Activated T-cell treated with anti-CD3 and anti-CD28 coated beads, Interleukin-2, amount 50 U/mL, for 4 hours (primary cell): ENCODE measurements at regions not wholly inside any gene's neighbourhood (a gene's known extent, or its start where the extent isn't known, plus 50 kb on each side); places are given as distances from the start of the nearest gene placed in this dataset.
A peak's percentile ranks its signal among the peaks of the same experiment; 100 is the strongest.
"Not testable (repeated sequence)": the region's sequence is repeated elsewhere in the genome, so short reads cannot be mapped to it uniquely, and the experiment has no call there.

ENCODE experiments used
- ATAC-seq, 2 donors: fragments of 200-7000 bp; cut with Tn5 transposase; one replicate each; pipeline ENCODE4 v1.10.0; 2021
- DNase-seq: peaks from one replicate; pipeline ENCODE4 v3.0.0-alpha.2; 2020
- H3K27me3 Mint-ChIP-seq: one replicate; pipeline ENCODE4 v1.8.0; 2021; ENCODE audit warnings: low read depth, mixed read lengths
- H3K36me3 Mint-ChIP-seq: one replicate; pipeline ENCODE4 v1.8.0; 2022; ENCODE audit warnings: mixed read lengths; ENCODE audit not compliant: insufficient read depth
- H3K4me1 Mint-ChIP-seq: one replicate; pipeline ENCODE4 v1.8.0; 2021; ENCODE audit warnings: low read depth, mixed read lengths
- H3K4me3 Mint-ChIP-seq: one replicate; pipeline ENCODE4 v1.8.0; 2021; ENCODE audit warnings: mild to moderate bottlenecking, moderate library complexity, mixed read lengths
- H3K9me3 Mint-ChIP-seq: one replicate; pipeline ENCODE4 v1.8.0; 2021; ENCODE audit warnings: mixed read lengths

- ATAC-seq (no peak), DNase-seq (no peak)
- no peak overlapping the region for H3K4me3 Mint-ChIP-seq
- no peaks in the 10 kb centered on the region for H3K36me3 Mint-ChIP-seq
- no peaks in the 10 kb centered on the region for H3K27me3 Mint-ChIP-seq
- H3K4me1 Mint-ChIP-seq, result peaks cover 14% of the 10 kb centered on the region
- no peaks in the 10 kb centered on the region for H3K9me3 Mint-ChIP-seq
Measured at GRCh38 chr2:160603771-160604510, 110.3 kb upstream of the RBMS1 start.

GRCh38 chr2:160606341-160606740 lies 112.7 kb upstream of the RBMS1 start:
- H3K4me3 Mint-ChIP-seq, result no peak overlapping the region
- H3K4me1 Mint-ChIP-seq, result peaks cover 33% of the 10 kb centered on the region
- H3K9me3 Mint-ChIP-seq, result no peaks in the 10 kb centered on the region
- no peaks in the 10 kb centered on the region for H3K36me3 Mint-ChIP-seq
- no peaks in the 10 kb centered on the region for H3K27me3 Mint-ChIP-seq
- DNase-seq (no peak), ATAC-seq (no peak)

- Mint-ChIP-seq H3K4me1 (peaks cover 38% of the 10 kb centered on the region), H3K36me3 (no peaks in the 10 kb centered on the region), H3K4me3 (no peak overlapping the region), H3K27me3 (peaks cover 2% of the 10 kb centered on the region), H3K9me3 (no peaks in the 10 kb centered on the region)
- DNase-seq (no peak), ATAC-seq (no peak)
Measured at GRCh38 chr2:160608599-160608998, 115.0 kb upstream of the RBMS1 start.

GRCh38 chr2:160609346-160609745 lies 115.7 kb upstream of the RBMS1 start:
- Mint-ChIP-seq H3K9me3 (peaks cover 3% of the 10 kb centered on the region), H3K27me3 (peaks cover 4% of the 10 kb centered on the region)
- no peak for ATAC-seq

DNA sequence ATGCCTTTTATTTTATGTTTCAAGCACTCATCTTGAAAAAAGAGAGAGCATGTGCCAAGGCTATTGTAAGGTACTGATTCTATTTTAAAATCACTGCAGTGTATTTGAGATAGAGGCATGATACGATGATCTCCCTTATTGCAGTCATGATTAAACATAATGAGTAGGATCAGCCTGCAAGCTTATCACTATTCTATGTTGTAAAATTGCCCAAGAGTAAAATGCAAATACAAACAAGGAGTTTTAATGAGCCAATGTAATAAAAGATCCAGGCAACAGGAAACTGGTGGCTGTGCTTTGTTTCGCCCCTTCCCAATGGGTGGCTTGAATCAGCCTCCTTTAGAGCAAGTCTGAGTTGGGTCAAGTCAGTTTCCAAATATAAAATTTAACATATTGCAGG lies 116.4 kb upstream of the RBMS1 start:
- no peak for ATAC-seq
- Mint-ChIP-seq H3K4me1 (peaks cover 38% of the 10 kb centered on the region), H3K4me3 (no peak overlapping the region), H3K36me3 (no peaks in the 10 kb centered on the region), H3K9me3 (peaks cover 8% of the 10 kb centered on the region), H3K27me3 (peaks cover 4% of the 10 kb centered on the region)
- no peak for DNase-seq

More at GRCh38 chr2:160609346-160609745, 115.7 kb upstream of the RBMS1 start:
- DNase-seq, result no peak
- H3K36me3 Mint-ChIP-seq, result no peaks in the 10 kb centered on the region
- no peak overlapping the region for H3K4me3 Mint-ChIP-seq
- H3K4me1 Mint-ChIP-seq, result peaks cover 38% of the 10 kb centered on the region

- Mint-ChIP-seq H3K9me3 (peaks cover 25% of the 10 kb centered on the region), H3K27me3 (peaks cover 4% of the 10 kb centered on the region), H3K4me1 (peaks cover 38% of the 10 kb centered on the region), H3K36me3 (no peaks in the 10 kb centered on the region), H3K4me3 (no peak overlapping the region)
- ATAC-seq, result no peak
- DNase-seq, result no peak
Measured at GRCh38 chr2:160612266-160612856, 118.8 kb upstream of the RBMS1 start.

DNA sequence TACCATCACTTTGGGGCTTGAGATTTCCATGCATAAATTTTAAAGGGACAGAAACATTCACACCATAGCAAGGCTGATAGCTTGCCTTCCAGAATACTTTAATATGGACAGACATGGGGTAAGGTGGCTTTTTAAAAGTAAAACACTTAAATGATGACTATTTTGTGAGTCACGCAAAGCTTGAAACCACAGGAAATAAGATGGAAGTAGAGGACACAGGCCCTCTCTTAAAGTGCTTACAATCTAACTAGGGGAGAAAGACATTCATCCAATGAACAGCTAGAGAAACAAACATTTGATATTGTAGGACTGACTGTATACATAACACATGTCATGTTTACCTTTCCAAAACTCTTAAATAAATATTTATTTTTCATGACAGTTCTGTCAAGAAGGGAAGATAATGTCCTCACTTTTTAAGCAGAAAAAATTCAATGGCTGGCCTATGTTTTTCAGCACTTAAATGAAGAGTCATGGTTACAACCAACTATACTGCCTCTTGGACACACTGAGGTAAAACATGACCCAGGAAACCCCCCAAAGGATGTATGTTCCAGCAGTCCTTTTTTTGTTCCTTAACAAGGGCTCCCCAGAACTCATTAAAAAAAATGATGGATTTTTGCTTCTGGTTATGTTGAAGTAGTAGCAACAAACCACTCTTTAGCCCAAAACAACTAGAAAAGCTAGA lies 120.0 kb upstream of the RBMS1 start:
- no peaks in the 10 kb centered on the region for H3K36me3 Mint-ChIP-seq
- DNase-seq (no peak), ATAC-seq (peak in 1 of 2 donors; percentile 71)
- peaks cover 27% of the 10 kb centered on the region for H3K4me1 Mint-ChIP-seq
- peaks cover 25% of the 10 kb centered on the region for H3K9me3 Mint-ChIP-seq
- H3K27me3 Mint-ChIP-seq, result peaks cover 4% of the 10 kb centered on the region
- no peak overlapping the region for H3K4me3 Mint-ChIP-seq

DNA sequence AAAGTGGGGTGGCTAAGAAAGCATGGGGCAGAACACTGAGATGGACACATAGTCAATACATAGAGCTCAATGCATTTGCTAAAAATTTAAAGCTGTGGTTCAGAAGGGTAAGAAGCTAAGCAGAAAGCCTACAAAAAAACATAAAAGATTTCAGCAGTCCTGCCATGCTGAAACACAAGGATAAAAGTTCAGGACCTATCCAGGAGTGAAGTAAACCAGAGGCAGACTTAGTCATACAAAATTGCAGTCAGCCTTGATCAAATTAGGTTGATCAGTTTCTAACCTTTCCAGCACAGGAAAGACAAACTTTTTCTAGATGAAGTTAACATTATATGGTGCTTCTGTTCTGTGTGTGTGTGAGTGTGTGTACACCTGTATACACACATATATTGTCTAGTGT lies 120.8 kb upstream of the RBMS1 start:
- no peak for DNase-seq
- ATAC-seq, result no peak
- Mint-ChIP-seq H3K9me3 (peaks cover 25% of the 10 kb centered on the region), H3K4me1 (peaks cover 19% of the 10 kb centered on the region), H3K36me3 (no peaks in the 10 kb centered on the region), H3K4me3 (no peak overlapping the region), H3K27me3 (peaks cover 4% of the 10 kb centered on the region)

DNA sequence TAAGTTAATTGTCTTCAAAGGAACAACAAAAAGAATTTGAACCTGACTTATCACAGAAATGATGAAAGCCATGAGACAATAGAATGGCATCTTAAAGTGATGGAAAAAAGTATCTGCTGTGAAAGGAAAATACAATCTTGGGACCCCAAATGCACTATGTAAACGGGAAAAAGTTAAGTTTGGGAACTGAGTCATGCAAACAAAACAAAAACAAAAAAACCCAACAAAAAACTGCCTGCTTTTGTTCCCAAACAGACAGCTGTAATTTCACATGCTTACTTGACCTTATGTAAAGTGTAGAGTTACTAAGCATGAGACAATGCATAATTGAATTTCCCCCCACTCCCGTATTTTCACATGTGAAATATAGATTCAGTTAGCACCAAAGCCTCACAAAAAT lies 122.1 kb upstream of the RBMS1 start:
- Mint-ChIP-seq H3K9me3 (peaks cover 25% of the 10 kb centered on the region), H3K4me3 (no peak overlapping the region), H3K36me3 (no peaks in the 10 kb centered on the region), H3K4me1 (peaks cover 10% of the 10 kb centered on the region), H3K27me3 (peaks cover 4% of the 10 kb centered on the region)
- DNase-seq, result no peak
- ATAC-seq, result no peak

DNA sequence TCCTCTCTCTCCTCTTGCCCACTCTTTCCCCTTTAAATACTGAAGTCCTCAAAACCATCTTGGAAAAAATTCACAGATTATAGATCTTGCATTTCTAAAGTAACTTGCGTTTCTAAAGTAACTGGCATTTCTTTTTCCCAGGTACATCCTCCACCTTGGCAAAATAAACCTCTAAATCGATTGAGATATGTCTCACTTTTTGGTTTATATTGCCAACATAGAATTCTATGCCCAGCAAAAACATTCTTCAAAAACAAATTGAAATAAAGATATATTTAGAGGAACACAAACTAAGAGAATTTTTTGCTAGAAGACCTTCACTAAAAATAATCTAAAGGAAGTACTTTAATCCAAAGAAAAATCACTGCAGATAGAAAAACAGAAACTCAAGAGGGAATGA lies 122.5 kb upstream of the RBMS1 start:
- no peak for DNase-seq
- Mint-ChIP-seq H3K4me1 (peaks cover 7% of the 10 kb centered on the region), H3K36me3 (no peaks in the 10 kb centered on the region), H3K27me3 (peaks cover 4% of the 10 kb centered on the region), H3K9me3 (peaks cover 25% of the 10 kb centered on the region), H3K4me3 (no peak overlapping the region)
- no peak for ATAC-seq

DNA sequence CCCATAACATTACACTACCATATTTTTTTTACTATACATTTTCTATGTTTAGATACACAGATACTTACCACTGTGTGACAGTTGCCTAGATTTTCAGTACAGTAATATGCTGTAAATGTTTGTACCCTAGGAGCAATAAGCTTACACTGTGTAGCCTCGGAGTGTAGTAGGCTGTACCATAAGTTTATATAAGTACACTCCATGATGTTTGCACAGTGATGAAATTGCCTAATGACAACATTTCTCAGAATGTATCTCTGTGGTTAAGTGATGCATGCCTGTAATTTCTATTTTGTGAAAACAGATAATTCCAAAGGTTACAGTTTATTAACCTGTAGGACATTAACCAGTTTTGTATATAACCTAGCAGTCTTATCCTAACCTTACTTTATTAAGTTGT lies 128.1 kb upstream of the RBMS1 start:
- no peaks in the 10 kb centered on the region for H3K4me1 Mint-ChIP-seq

GRCh38 chr2:160628020-160628637 lies 134.5 kb upstream of the RBMS1 start:
- not testable (repeated sequence) for H3K4me3 Mint-ChIP-seq, H3K9me3 Mint-ChIP-seq, H3K27me3 Mint-ChIP-seq, ATAC-seq, H3K36me3 Mint-ChIP-seq, H3K4me1 Mint-ChIP-seq, DNase-seq

More for the DNA sequence above, 128.1 kb upstream of the RBMS1 start:
- no peaks in the 10 kb centered on the region for H3K27me3 Mint-ChIP-seq
- DNase-seq (no peak), ATAC-seq (no peak)
- peaks cover 3% of the 10 kb centered on the region for H3K9me3 Mint-ChIP-seq
- H3K36me3 Mint-ChIP-seq, result no peaks in the 10 kb centered on the region
- no peak overlapping the region for H3K4me3 Mint-ChIP-seq

DNA sequence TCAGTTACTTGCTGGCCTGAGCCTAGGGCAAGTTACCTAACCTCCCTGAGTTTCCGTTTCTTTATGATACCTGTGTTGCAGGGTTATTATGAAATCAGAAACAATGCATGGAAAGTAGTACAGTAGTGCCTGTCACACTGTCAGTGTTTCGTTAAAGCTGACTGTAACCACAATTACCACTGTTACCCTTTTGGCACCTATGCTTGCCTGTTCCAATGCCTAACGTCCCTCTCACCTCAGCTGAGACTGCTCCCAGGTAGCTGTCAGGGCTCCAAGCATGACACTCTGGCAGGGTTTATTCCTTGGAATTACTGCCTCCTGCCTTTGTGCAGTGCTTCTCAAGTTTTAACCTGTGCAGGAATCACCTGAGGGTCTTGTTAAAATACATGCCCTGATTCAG lies 135.2 kb upstream of the RBMS1 start:
- H3K4me3 Mint-ChIP-seq, result no peak overlapping the region
- no peaks in the 10 kb centered on the region for H3K9me3 Mint-ChIP-seq
- ATAC-seq, result no peak

DNA sequence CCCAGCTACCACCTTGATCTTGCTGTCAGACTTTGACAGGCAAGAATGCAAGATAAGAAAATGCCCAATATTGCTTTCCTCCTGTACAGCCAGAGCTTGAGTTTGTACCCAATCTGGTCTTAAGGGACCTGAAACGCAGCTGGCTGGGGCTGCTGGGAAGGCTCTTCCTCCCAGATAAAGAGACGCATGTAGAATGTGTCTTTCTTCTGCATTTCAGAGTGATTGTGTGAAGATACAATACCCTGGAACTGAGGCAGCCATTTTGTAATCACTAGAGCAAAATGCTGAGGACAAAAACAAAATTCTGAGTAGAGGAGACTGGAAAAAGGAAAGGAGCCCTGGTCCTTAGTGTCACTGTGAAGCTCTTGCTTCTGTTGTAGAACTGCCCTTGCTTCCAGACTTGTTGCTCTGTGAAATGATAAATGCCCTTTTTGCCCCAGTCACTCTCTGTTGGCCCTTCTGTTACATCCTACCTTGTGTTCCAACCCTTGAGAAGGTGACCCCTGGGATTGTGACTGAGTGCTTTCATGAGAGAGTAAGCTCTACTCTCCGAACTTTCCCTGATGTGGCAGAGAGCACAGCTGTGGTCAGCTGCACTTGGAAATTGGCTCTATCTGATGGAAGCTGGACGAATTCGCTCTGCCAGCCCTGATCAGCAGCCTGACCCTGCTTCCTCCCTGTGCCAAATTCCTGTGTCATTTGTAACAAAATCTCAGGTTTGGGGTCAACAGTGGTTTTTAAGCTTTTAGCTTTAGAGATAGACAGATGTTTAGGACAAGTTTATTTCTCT lies 137.4 kb upstream of the RBMS1 start:
- Mint-ChIP-seq H3K27me3 (peaks cover 2% of the 10 kb centered on the region), H3K4me1 (no peaks in the 10 kb centered on the region), H3K36me3 (no peaks in the 10 kb centered on the region), H3K4me3 (no peak overlapping the region), H3K9me3 (no peaks in the 10 kb centered on the region)
- DNase-seq, result no peak
- no peak for ATAC-seq

More for the DNA sequence above, 135.2 kb upstream of the RBMS1 start:
- DNase-seq, result no peak
- H3K4me1 Mint-ChIP-seq, result no peaks in the 10 kb centered on the region
- H3K27me3 Mint-ChIP-seq, result peaks cover 1% of the 10 kb centered on the region
- no peaks in the 10 kb centered on the region for H3K36me3 Mint-ChIP-seq
